Body of pancreas (tissue), 4 donors: ENCODE measurements at regions not wholly inside any gene's neighbourhood (a gene's known extent, or its start where the extent isn't known, plus 50 kb on each side); places are given as distances from the start of the nearest gene placed in this dataset.
"Not testable (repeated sequence)": the region's sequence is repeated elsewhere in the genome, so short reads cannot be mapped to it uniquely, and the experiment has no call there.

Source experiments
- POLR2A ChIP-seq, 3 donors: fragments of 450-650 bp; IDR thresholded peaks; one replicate each; pipeline ENCODE4 v1.6.1; 2016; ENCODE audit warnings: antibody characterized with exemption in 3 of 3, mild to moderate bottlenecking in 2 of 3
- TF ChIP-seq, protein P1 (sequence below), 7 experiments: fragments of 450-650 bp in 4 of 7; fragments of 200-600 bp in 3 of 7; sonication (generic) in 3 of 7; IDR thresholded peaks; one replicate each; pipeline ENCODE4 v1.5.1; 2016 to 2019; ENCODE audit warnings: antibody characterized with exemption in 7 of 7

DNA sequence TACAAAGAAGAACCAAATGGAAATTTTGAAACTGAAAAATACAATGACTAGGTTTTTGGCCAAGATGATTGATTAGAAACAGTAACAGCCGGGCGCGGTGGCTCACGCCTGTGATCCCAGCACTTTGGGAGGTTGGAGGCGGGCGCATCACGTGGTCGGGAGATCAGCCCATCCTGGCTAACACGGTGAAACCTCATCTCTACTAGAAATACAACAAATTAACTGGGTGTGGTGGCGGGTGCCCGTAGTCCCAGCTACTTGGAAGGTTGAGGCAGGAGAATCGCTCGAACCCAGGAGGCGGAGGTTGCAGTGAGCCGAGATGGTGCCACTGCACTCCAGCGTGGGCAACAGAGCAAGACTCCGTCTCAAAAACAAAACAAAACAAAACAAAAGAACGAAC lies 785.8 kb upstream of the DDX18 start:
- TF ChIP-seq, protein P1, sequence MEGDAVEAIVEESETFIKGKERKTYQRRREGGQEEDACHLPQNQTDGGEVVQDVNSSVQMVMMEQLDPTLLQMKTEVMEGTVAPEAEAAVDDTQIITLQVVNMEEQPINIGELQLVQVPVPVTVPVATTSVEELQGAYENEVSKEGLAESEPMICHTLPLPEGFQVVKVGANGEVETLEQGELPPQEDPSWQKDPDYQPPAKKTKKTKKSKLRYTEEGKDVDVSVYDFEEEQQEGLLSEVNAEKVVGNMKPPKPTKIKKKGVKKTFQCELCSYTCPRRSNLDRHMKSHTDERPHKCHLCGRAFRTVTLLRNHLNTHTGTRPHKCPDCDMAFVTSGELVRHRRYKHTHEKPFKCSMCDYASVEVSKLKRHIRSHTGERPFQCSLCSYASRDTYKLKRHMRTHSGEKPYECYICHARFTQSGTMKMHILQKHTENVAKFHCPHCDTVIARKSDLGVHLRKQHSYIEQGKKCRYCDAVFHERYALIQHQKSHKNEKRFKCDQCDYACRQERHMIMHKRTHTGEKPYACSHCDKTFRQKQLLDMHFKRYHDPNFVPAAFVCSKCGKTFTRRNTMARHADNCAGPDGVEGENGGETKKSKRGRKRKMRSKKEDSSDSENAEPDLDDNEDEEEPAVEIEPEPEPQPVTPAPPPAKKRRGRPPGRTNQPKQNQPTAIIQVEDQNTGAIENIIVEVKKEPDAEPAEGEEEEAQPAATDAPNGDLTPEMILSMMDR (IDR thresholded peaks at IDR 0.05), result not testable (repeated sequence)
- not testable (repeated sequence) for TF ChIP-seq POLR2A (IDR thresholded peaks at IDR 0.05)
